GM12892 (cell line): ENCODE measurements at regions not wholly inside any gene's neighbourhood (a gene's known extent, or its start where the extent isn't known, plus 50 kb on each side); places are given as distances from the start of the nearest gene placed in this dataset.

Experiments
- POLR2A ChIP-seq: IDR thresholded peaks from 2 replicates; pipeline ENCODE4 v1.6.1; 2011; ENCODE audit warnings: low read depth, low read length, control low read depth
- POLR2AphosphoS5 ChIP-seq: IDR thresholded peaks from 2 replicates; pipeline ENCODE4 v1.6.1; 2011; ENCODE audit warnings: low read depth, low read length, control low read depth
- TAF1 ChIP-seq: IDR thresholded peaks from 2 replicates; pipeline ENCODE4 v1.6.1; 2011; ENCODE audit warnings: low read depth, mild to moderate bottlenecking, control low read depth, low read length, borderline replicate concordance

- TF ChIP-seq POLR2A (no peak), POLR2AphosphoS5 (no peak), TAF1 (no peak)
These were observed 515.8 kb upstream of the MKI67 start for GRCh38 chr10:128642023-128642422.
